ENCODE measurements at regions not wholly inside any gene's neighbourhood (a gene's known extent, or its start where the extent isn't known, plus 50 kb on each side); places are given as distances from the start of the nearest gene placed in this dataset.

- no peaks in the 10 kb centered on the region for H3K9me3 Mint-ChIP-seq
- Histone ChIP-seq H4K20me1 (ENCODE audit: insufficient read depth, low read length) (peaks cover 40% of the 10 kb centered on the region), H3K27me3 (ENCODE audit: control insufficient read depth in 2 of 2, insufficient read depth in 2 of 2, low read length in 2 of 2) (no peaks in the 10 kb centered on the region), H3K4me1 (ENCODE audit: control insufficient read depth in 1 of 2, insufficient read depth in 2 of 2, low read length in 2 of 2) (no peaks in the 10 kb centered on the region), H3K9ac (ENCODE audit: insufficient read depth, low read length, poor library complexity, severe bottlenecking) (no peak overlapping the region), H3K4me3 (replicated peaks in 1 of 3; ENCODE audit: low read depth in 2 of 3, low read length in 3 of 3) (no peak overlapping the region), H3K4me2 (replicated peaks; ENCODE audit: extremely low read depth, low read length, poor library complexity, severe bottlenecking) (no peak overlapping the region), H3K36me3 (replicated peaks in 1 of 2; ENCODE audit: control insufficient read depth in 1 of 2, insufficient read depth in 2 of 2, low read length in 2 of 2) (no peaks in the 10 kb centered on the region), H2AFZ (ENCODE audit: insufficient read depth, low read depth, low read length, poor library complexity, severe bottlenecking) (no peak overlapping the region), H3K79me2 (ENCODE audit: insufficient read depth, low read length) (no peaks in the 10 kb centered on the region), H3K9me3 (replicated peaks in 1 of 2; ENCODE audit: control insufficient read depth in 1 of 2, insufficient read depth in 1 of 2, low read length in 2 of 2) (no peaks in the 10 kb centered on the region), H3K27ac (ENCODE audit: low read depth in 1 of 2, low read length in 2 of 2) (no peak overlapping the region)
- peaks cover 0 to 4% (median 1%) of the 10 kb centered on the region in 3 donors for H3K27me3 Mint-ChIP-seq (ENCODE audit: low read depth in 3 of 3)
- no peak for DNase-seq
- peaks cover 0 to 4% of the 10 kb centered on the region in 2 donors for H3K36me3 Mint-ChIP-seq
- H3K4me3 Mint-ChIP-seq, result no peak overlapping the region
- WGBS (ENCODE audit: insufficient coverage), result 0% methylated on average over 1 of the region's 4 CpGs
- no peak overlapping the region for H3K27ac Mint-ChIP-seq
- peaks cover 3% of the 10 kb centered on the region for H3K4me1 Mint-ChIP-seq
- TF ChIP-seq CTCF (IDR thresholded peaks at IDR 0.05), result no peak
- intact Hi-C loops (cut with micrococcal nuclease), result no loop called here
Measured at GRCh38 chr1:39115271-39116110, 89.0 kb upstream of the MACF1 start.

DNA sequence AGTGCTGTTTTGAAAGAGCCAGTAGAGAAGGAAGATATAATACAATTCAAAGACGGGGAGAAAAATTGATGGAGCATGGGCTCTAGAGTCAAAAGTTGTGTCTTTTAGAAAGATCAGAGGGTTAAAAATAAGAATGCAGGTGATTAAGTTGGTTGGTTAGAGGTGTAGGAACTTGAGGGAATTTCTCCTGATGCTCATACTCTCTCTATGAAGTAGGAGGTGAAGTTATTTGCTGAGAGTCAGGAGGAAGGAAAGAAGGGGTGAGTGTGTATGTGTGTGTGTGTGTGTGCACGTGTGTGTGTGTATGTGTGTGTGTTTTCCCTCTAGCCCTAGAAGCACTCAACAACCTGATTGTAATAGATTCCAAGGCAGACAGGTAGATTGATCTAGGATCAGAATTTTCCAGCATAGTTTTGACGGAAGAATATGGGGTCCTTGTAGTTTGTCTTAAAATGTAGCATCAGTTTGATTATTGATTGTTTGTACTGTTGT lies 88.3 kb upstream of the MACF1 start:
- no peak overlapping the region for H3K4me3 Mint-ChIP-seq
- H3K27ac Mint-ChIP-seq, result no peak overlapping the region
- peaks cover 0 to 4% of the 10 kb centered on the region in 2 donors for H3K36me3 Mint-ChIP-seq
- H3K27me3 ChIP-seq (ENCODE audit: control insufficient read depth in 2 of 2, insufficient read depth in 2 of 2, low read length in 2 of 2), result no peaks in the 10 kb centered on the region
- 0% methylated on average over 1 of the region's 3 CpGs for WGBS (ENCODE audit: insufficient coverage)
- H2AFZ ChIP-seq (ENCODE audit: insufficient read depth, low read depth, low read length, poor library complexity, severe bottlenecking), result no peak overlapping the region
- no peak overlapping the region for H3K4me2 ChIP-seq (replicated peaks; ENCODE audit: extremely low read depth, low read length, poor library complexity, severe bottlenecking)
- intact Hi-C loops (cut with micrococcal nuclease), result no loop called here
- no peak overlapping the region for H3K27ac ChIP-seq (ENCODE audit: low read depth in 1 of 2, low read length in 2 of 2)
- H3K36me3 ChIP-seq (replicated peaks in 1 of 2; ENCODE audit: control insufficient read depth in 1 of 2, insufficient read depth in 2 of 2, low read length in 2 of 2), result no peaks in the 10 kb centered on the region
- no peak for TF ChIP-seq CTCF (IDR thresholded peaks at IDR 0.05)
- no peak overlapping the region for H3K9ac ChIP-seq (ENCODE audit: insufficient read depth, low read length, poor library complexity, severe bottlenecking)
- H3K27me3 Mint-ChIP-seq (ENCODE audit: low read depth in 3 of 3), result peaks cover 0 to 4% (median 1%) of the 10 kb centered on the region in 3 donors
- H4K20me1 ChIP-seq (ENCODE audit: insufficient read depth, low read length), result peaks cover 40% of the 10 kb centered on the region
- no peaks in the 10 kb centered on the region for H3K9me3 Mint-ChIP-seq
- DNase-seq, result no peak
- H3K9me3 ChIP-seq (replicated peaks in 1 of 2; ENCODE audit: control insufficient read depth in 1 of 2, insufficient read depth in 1 of 2, low read length in 2 of 2), result no peaks in the 10 kb centered on the region
- H3K4me3 ChIP-seq (replicated peaks in 1 of 3; ENCODE audit: low read depth in 2 of 3, low read length in 3 of 3), result no peak overlapping the region
- H3K79me2 ChIP-seq (ENCODE audit: insufficient read depth, low read length), result no peaks in the 10 kb centered on the region
- peaks cover 3% of the 10 kb centered on the region for H3K4me1 Mint-ChIP-seq
- H3K4me1 ChIP-seq (ENCODE audit: control insufficient read depth in 1 of 2, insufficient read depth in 2 of 2, low read length in 2 of 2), result no peaks in the 10 kb centered on the region

Data from CD14-positive monocyte (primary cell).